HepG2 (cell line): ENCODE measurements at regions not wholly inside any gene's neighbourhood (a gene's known extent, or its start where the extent isn't known, plus 50 kb on each side); places are given as distances from the start of the nearest gene placed in this dataset.

ENCODE experiments used
- ATAC-seq: fragments of 200-7000 bp; cut with Tn5 transposase; 3 replicates; pipeline ENCODE4 v1.9.1; 2020; ENCODE audit warnings: mild to moderate bottlenecking, moderate library complexity
- BruUV-seq: library from RNA; stranded (reverse); fragments of 400-500 nt; replicated peaks from 2 replicates; lab custom pipeline; 2021; lab: Mats Ljungman, UMichigan
- CTCF ChIA-PET: fragments of 300-600 bp; formaldehyde crosslinking; extraction: SDS; loops from one replicate; lab custom pipeline; 2021; ENCODE audit warnings: low total read pairs, inconsistent platforms, low intra/inter-chr PET ratio; lab: Yijun Ruan, JAX
- POLR2A ChIA-PET: fragments of 350-600 bp; sonication (Branson Sonifier 250); formaldehyde crosslinking; loops from one replicate; lab custom pipeline; 2020; ENCODE audit warnings: antibody characterized with exemption, inconsistent platforms; lab: Yijun Ruan, JAX
- DNase-seq: peaks from one replicate; pipeline ENCODE4 v3.0.0-alpha.2; 2015; ENCODE audit warnings: low spot score
- FAIRE-seq: peaks from 3 replicates; lab custom pipeline; 2011; peaks lifted over from hg19 to GRCh38; lab: Jason Lieb, UNC
- H2AFZ ChIP-seq: one replicate; pipeline ENCODE4 v1.6.1; 2011; ENCODE audit warnings: low read length, inconsistent platforms
- H3K27ac ChIP-seq: fragments of 300-600 bp; 3 replicates; pipeline ENCODE4 v1.8.0; 2011; ENCODE audit warnings: mixed run types, mild to moderate bottlenecking, mixed read lengths, low read length, inconsistent platforms; ENCODE audit not compliant: insufficient read depth; ENCODE audit errors: extremely low read length
- H3K27me3 ChIP-seq, 2 experiments: fragments of 200-600 bp in 1 of 2; 2 replicates in 1 of 2; 3 replicates in 1 of 2; pipeline versions ENCODE4 v1.6.0 to v1.8.0; 2011; ENCODE audit warnings: low read length in 2 of 2, mild to moderate bottlenecking in 2 of 2, moderate library complexity in 2 of 2, inconsistent platforms in 1 of 2; ENCODE audit not compliant: insufficient read depth in 2 of 2, control insufficient read depth in 1 of 2
- H3K36me3 ChIP-seq, 2 experiments: fragments of 200-600 bp in 1 of 2; replicated peaks in 1 of 2; 2 replicates in 1 of 2; 3 replicates in 1 of 2; pipeline versions ENCODE4 v1.5.1 to v1.8.0; 2011; ENCODE audit warnings: low read length in 2 of 2, inconsistent platforms in 1 of 2; ENCODE audit not compliant: insufficient read depth in 2 of 2, control insufficient read depth in 1 of 2
- H3K4me1 ChIP-seq: 2 replicates; pipeline ENCODE4 v1.5.1; 2012; ENCODE audit warnings: low read length, inconsistent platforms; ENCODE audit not compliant: insufficient read depth
- H3K4me2 ChIP-seq: 2 replicates; pipeline ENCODE4 v1.6.0; 2011; ENCODE audit warnings: low read depth, low read length, inconsistent platforms
- H3K4me3 ChIP-seq, 3 experiments: fragments of 200-600 bp in 1 of 3; sonication (generic), shearing (Covaris generic) in 1 of 3; replicated peaks in 1 of 3; 2 replicates each; pipeline ENCODE4 v1.5.1; 2011 to 2016; ENCODE audit warnings: low read length in 3 of 3, inconsistent platforms in 2 of 3, low read depth in 2 of 3, mild to moderate bottlenecking in 2 of 3, control low read depth in 1 of 3, mixed read lengths in 1 of 3; ENCODE audit not compliant: insufficient read depth in 1 of 3
- H3K79me2 ChIP-seq: one replicate; pipeline ENCODE4 v1.6.1; 2011; ENCODE audit warnings: low read length, inconsistent platforms; ENCODE audit not compliant: insufficient read depth
- H3K9ac ChIP-seq: 2 replicates; pipeline ENCODE4 v1.6.0; 2011; ENCODE audit warnings: mild to moderate bottlenecking, low read depth, low read length, inconsistent platforms; ENCODE audit not compliant: insufficient read depth
- H3K9me3 ChIP-seq: 2 replicates; pipeline ENCODE4 v1.5.1; 2012; ENCODE audit warnings: mild to moderate bottlenecking, low read length
- H4K20me1 ChIP-seq: 2 replicates; pipeline ENCODE4 v1.6.0; 2011; ENCODE audit warnings: inconsistent platforms, mild to moderate bottlenecking, low read length, moderate library complexity; ENCODE audit not compliant: insufficient read depth
- ERF ChIP-seq: IDR thresholded peaks from 2 replicates; pipeline ENCODE4 v1.6.1; 2018; ENCODE audit warnings: missing biosample characterization, missing genetic modification reagents
- MYC ChIP-seq: sonication (generic); formaldehyde crosslinking; IDR thresholded peaks from 2 replicates; pipeline ENCODE4 v1.9.0; 2021; ENCODE audit warnings: missing genetic modification reagents, borderline replicate concordance
- SAFB2 ChIP-seq: sonication (generic); formaldehyde crosslinking; IDR thresholded peaks from 2 replicates; pipeline ENCODE4 v1.5.1; 2020; ENCODE audit warnings: missing genetic modification reagents, low read depth, mild to moderate bottlenecking, borderline replicate concordance
- TBP ChIP-seq: sonication (generic); formaldehyde crosslinking; IDR thresholded peaks from 2 replicates; pipeline ENCODE4 v1.5.0; 2020; ENCODE audit warnings: missing genetic modification reagents
- ZNF577 ChIP-seq: sonication (generic); formaldehyde crosslinking; IDR thresholded peaks from 2 replicates; pipeline ENCODE4 v1.4.0; 2020; ENCODE audit warnings: mild to moderate bottlenecking, low read depth, missing genetic modification reagents, borderline replicate concordance
- WGBS: methylation state at CpG from one replicate; pipeline ENCODE4 v1.1.6; 2017; ENCODE audit warnings: low lambda C conversion rate; 5-methylcytosine and 5-hydroxymethylcytosine counted together
- in situ Hi-C: cut with HindIII; loops from 2 replicates; pipeline ENCODE4 v1.10.0; 2017; ENCODE audit warnings: low pct_unique_long_range_greater_than_20kb; ENCODE audit not compliant: extremely low pct_ligation_motif_present
- intact Hi-C: fragments of 100-400 bp; cut with micrococcal nuclease; formaldehyde crosslinking; loops from one replicate; pipeline ENCODE4 v1.10.0; 2022; ENCODE audit not compliant: unreplicated experiment

DNA sequence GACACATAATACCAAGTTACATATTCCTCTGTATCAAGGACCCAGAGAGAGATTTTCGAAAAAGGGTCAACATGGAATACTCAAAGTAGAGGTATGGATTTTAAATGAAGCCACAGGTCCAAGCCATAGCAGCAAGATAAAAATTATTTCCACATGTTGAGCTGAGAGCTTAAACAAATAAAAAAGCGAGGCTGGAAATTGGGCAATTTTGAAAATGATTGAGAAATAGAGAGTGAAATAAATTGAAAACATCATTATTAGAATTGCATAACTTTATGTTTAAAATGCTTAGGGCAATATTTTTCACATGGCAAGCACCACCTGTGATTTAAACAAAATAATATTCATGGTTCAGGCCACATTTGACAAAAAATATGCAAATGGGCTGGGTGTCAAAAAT is 1251.0 kb upstream of the USP15 start:
- WGBS, result 0% methylated on average over 2 of the region's 2 CpGs
- FAIRE-seq, result no peak

DNA sequence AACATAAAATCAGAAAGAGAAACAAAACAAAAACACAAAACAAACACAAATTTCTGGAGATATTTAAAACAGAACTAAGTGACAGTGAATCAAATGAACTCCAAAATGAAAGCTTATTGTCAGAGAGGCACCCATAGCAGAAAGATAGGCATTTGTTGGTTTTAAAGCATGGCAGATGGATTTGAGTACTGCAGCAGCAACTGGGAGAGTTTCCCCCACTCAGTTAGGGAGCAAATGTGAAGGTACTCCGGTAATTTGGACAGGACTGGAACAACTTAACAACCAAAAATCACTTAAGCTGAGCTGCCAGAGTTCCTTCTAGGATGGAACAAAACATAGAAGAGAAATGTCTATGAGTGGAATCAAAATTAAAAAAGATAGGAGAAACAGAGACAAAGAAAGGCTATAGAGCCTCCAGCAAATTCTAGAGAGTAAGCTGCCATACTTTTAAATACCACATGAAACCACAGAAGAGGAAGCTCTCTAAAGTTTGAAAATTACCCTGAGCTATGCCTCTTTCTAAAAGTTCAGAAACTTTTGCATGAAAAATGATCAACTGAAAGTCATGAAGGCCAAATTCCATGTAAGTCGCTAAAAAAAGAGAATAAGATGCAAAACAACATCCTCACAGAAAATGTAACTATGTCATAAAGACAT is 1248.3 kb upstream of the USP15 start:
- intact Hi-C loops (no loop called here), in situ Hi-C loops (no loop called here)
- TF ChIP-seq MYC, result no peak
- no peak for TF ChIP-seq TBP
- no peak for TF ChIP-seq ZNF577 (CRISPR knock-in tag)
- no peak for TF ChIP-seq SAFB2 (CRISPR knock-in tag)
- WGBS, result 0% methylated on average over 2 of the region's 2 CpGs
- ATAC-seq (no peak), DNase-seq (no peak), FAIRE-seq (no peak)
- H3K27me3 ChIP-seq, result no peaks in the 10 kb centered on the region; a peak in 1 of 5 replicates
- H3K9ac ChIP-seq, result no peak overlapping the region
- H3K4me1 ChIP-seq, result no peaks in the 10 kb centered on the region
- H3K79me2 ChIP-seq, result no peaks in the 10 kb centered on the region
- no peak overlapping the region for H2AFZ ChIP-seq
- BruUV-seq, result no TSS peak
- H3K4me2 ChIP-seq, result no peak overlapping the region
- CTCF ChIA-PET, result no interaction called here
- no peaks in the 10 kb centered on the region for H4K20me1 ChIP-seq
- no peaks in the 10 kb centered on the region for H3K36me3 ChIP-seq
- no peak overlapping the region for H3K27ac ChIP-seq
- H3K9me3 ChIP-seq, result peaks cover 68% of the 10 kb centered on the region
- no peak overlapping the region for H3K4me3 ChIP-seq
- POLR2A ChIA-PET, result no interaction called here

More for the DNA sequence above, 1251.0 kb upstream of the USP15 start:
- Histone ChIP-seq H3K9ac (no peak overlapping the region), H3K9me3 (peaks cover 49% of the 10 kb centered on the region), H3K36me3 (no peaks in the 10 kb centered on the region), H4K20me1 (no peaks in the 10 kb centered on the region), H3K4me1 (no peaks in the 10 kb centered on the region), H2AFZ (no peak overlapping the region), H3K27ac (no peak overlapping the region), H3K4me3 (no peak overlapping the region), H3K27me3 (no peaks in the 10 kb centered on the region; a peak in 1 of 5 replicates), H3K4me2 (no peak overlapping the region), H3K79me2 (no peaks in the 10 kb centered on the region)
- ChIA-PET CTCF (no interaction called here), POLR2A (no interaction called here)
- in situ Hi-C loops, result no loop called here
- DNase-seq (no peak), ATAC-seq (no peak)
- intact Hi-C loops, result no loop called here
- TF ChIP-seq ERF (CRISPR knock-in tag), result no peak
- BruUV-seq, result no TSS peak
